Ureter (tissue), 1 donor: ENCODE measurements at regions not wholly inside any gene's neighbourhood (a gene's known extent, or its start where the extent isn't known, plus 50 kb on each side); places are given as distances from the start of the nearest gene placed in this dataset.
"Not testable (repeated sequence)": the region's sequence is repeated elsewhere in the genome, so short reads cannot be mapped to it uniquely, and the experiment has no call there.

Experiments used
- DNase-seq: peaks from one replicate; pipeline ENCODE4 v3.0.0-alpha.2; 2020; ENCODE audit warnings: low spot score
- donor health status: DM: yes; HTN: yes; CAD: no.

- DNase-seq = no peak
These were observed 73.3 kb downstream of the OLFM4 start for GRCh38 chr13:53101883-53102282.

GRCh38 chr13:53104136-53104535 lies 75.5 kb downstream of the OLFM4 start:
- DNase-seq = no peak

GRCh38 chr13:53105477-53105876 lies 76.9 kb downstream of the OLFM4 start:
- no peak for DNase-seq

GRCh38 chr13:53105890-53106289 lies 77.3 kb downstream of the OLFM4 start:
- no peak for DNase-seq

GRCh38 chr13:53110181-53110580 lies 81.6 kb downstream of the OLFM4 start:
- DNase-seq = no peak

GRCh38 chr13:53110614-53111013 lies 82.0 kb downstream of the OLFM4 start:
- DNase-seq = no peak

GRCh38 chr13:53112522-53112921 lies 83.9 kb downstream of the OLFM4 start:
- no peak for DNase-seq

GRCh38 chr13:53117048-53117447 lies 88.4 kb downstream of the OLFM4 start:
- DNase-seq = not testable (repeated sequence)

- no peak for DNase-seq
These were observed 92.6 kb downstream of the OLFM4 start for GRCh38 chr13:53121131-53121773.

GRCh38 chr13:53121919-53122318 lies 93.3 kb downstream of the OLFM4 start:
- no peak for DNase-seq

GRCh38 chr13:53123536-53123935 lies 94.9 kb downstream of the OLFM4 start:
- DNase-seq = no peak

- DNase-seq = no peak
These were observed 96.0 kb downstream of the OLFM4 start for GRCh38 chr13:53124623-53125022.

GRCh38 chr13:53126841-53127245 lies 98.2 kb downstream of the OLFM4 start:
- no peak for DNase-seq

- DNase-seq = no peak
These were observed 98.8 kb downstream of the OLFM4 start for GRCh38 chr13:53127373-53127772.

- DNase-seq = no peak
These were observed 101.3 kb downstream of the OLFM4 start for GRCh38 chr13:53129864-53130393.

- no peak for DNase-seq
These were observed 102.7 kb downstream of the OLFM4 start for GRCh38 chr13:53131361-53131760.

- no peak for DNase-seq
These were observed 106.7 kb downstream of the OLFM4 start for GRCh38 chr13:53135301-53135700.

GRCh38 chr13:53136554-53137215 lies 108.1 kb downstream of the OLFM4 start:
- DNase-seq = no peak

GRCh38 chr13:53137779-53138178 lies 109.2 kb downstream of the OLFM4 start:
- DNase-seq = no peak

- no peak for DNase-seq
These were observed 109.9 kb downstream of the OLFM4 start for GRCh38 chr13:53138376-53139036.

GRCh38 chr13:53141336-53141735 lies 112.7 kb downstream of the OLFM4 start:
- DNase-seq = no peak

GRCh38 chr13:53142306-53142705 lies 113.7 kb downstream of the OLFM4 start:
- DNase-seq = no peak

GRCh38 chr13:53143757-53144339 lies 115.2 kb downstream of the OLFM4 start:
- no peak for DNase-seq
